ENCODE measurements at regions not wholly inside any gene's neighbourhood (a gene's known extent, or its start where the extent isn't known, plus 50 kb on each side); places are given as distances from the start of the nearest gene placed in this dataset.

DNA sequence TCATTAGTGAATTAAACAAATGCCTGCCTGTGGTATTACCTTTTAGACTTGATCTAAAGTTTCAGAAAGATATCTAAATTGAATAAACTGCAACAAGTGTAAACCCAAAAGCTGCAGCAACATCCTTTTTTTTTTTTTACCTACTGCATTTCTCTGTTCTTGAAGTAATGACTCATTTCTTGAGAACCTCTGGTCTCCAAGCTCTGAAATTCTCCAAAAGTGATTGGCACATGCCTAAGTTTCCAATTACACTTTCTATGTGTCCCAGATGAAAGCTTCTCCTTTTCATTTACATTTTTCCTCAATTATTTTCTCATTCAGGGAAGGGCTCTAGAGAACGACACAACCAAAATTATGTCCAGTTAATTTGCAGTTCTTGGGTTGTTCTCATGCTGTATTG is 435.2 kb upstream of the DCN start:
- Histone ChIP-seq H3K4me1 (no peaks in the 10 kb centered on the region), H3K27ac (no peak overlapping the region), H3K4me3 (no peak overlapping the region), H3K27me3 (no peaks in the 10 kb centered on the region), H3K36me3 (no peaks in the 10 kb centered on the region), H3K9me3 (no peaks in the 10 kb centered on the region)
- ATAC-seq (no peak), DNase-seq (no peak)
- intact Hi-C loops (cut with DNase I), result no loop called here
- TF ChIP-seq CTCF (IDR thresholded peaks at IDR 0.05), result no peak
- WGBS (ENCODE audit: insufficient coverage, low coverage, low lambda C conversion rate, missing lambda C conversion rate), result 94% methylated on average over 1 of the region's 1 CpG

DNA sequence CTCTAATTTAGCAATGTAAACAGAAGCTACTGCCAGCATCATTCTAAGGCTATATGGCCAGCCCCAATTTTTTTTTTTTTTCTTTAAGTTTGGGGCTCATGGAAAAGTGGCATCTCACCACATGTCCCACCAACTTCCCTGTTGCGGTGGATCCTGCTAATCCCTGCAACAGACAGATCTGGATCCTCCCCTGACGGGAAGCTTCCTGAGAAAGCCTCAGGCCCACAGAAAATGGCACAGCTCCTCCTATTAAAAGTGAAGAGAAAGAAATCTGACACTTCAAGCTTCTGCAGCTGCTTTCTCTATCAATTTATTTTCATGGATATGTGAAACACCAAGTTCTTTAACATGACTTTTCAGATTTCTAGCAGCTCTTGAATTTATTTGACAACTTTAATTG is 433.8 kb upstream of the DCN start:
- H3K36me3 ChIP-seq, result no peaks in the 10 kb centered on the region
- no peaks in the 10 kb centered on the region for H3K27me3 ChIP-seq
- TF ChIP-seq POLR2A (IDR thresholded peaks at IDR 0.05) (no peak), CTCF (IDR thresholded peaks at IDR 0.05) (no peak)
- 83% methylated on average over 2 of the region's 2 CpGs for WGBS (ENCODE audit: insufficient coverage, low coverage, low lambda C conversion rate, missing lambda C conversion rate)
- no peaks in the 10 kb centered on the region for H3K4me1 ChIP-seq
- ATAC-seq (no peak), DNase-seq (no peak)
- intact Hi-C loops (cut with DNase I), result no loop called here
- no peaks in the 10 kb centered on the region for H3K9me3 ChIP-seq
- no peak overlapping the region for H3K27ac ChIP-seq
- H3K4me3 ChIP-seq, result no peak overlapping the region

DNA sequence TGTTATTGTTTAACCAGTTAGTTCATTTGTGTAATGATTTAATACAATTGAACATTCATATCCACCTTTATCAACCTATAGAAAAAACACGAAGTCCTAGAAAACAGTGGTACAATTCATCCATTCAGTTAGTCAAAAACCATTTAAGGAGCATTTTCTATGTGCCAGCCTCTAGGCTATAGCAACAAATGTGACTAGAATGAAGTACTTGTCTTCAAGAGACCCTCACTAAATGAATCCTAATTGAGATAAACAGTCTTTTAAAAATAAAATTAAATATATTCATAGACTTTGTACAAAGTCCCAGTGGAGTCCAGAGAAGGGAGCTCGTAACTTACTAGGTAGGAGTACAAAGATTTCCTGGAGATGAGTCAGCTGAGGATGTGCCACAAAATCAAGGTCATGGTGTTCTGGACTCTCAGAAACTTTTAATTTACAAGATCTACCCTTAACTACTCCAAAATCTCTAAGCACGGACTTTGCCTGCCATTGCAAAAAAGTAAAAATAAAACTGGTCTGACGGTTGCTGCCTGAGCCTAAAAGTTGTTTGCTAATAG is 430.7 kb upstream of the DCN start:
- DNase-seq (no peak), ATAC-seq (no peak)
- H3K36me3 ChIP-seq, result no peaks in the 10 kb centered on the region
- WGBS (ENCODE audit: insufficient coverage, low coverage, low lambda C conversion rate, missing lambda C conversion rate), result 60% methylated on average over 4 of the region's 4 CpGs
- intact Hi-C loops (cut with DNase I), result no loop called here
- no peak overlapping the region for H3K4me3 ChIP-seq
- no peaks in the 10 kb centered on the region for H3K27me3 ChIP-seq
- H3K4me1 ChIP-seq, result no peaks in the 10 kb centered on the region
- H3K27ac ChIP-seq, result no peak overlapping the region
- TF ChIP-seq CTCF (IDR thresholded peaks at IDR 0.05) (no peak), POLR2A (IDR thresholded peaks at IDR 0.05) (no peak)
- no peaks in the 10 kb centered on the region for H3K9me3 ChIP-seq

- DNase-seq (no peak), ATAC-seq (no peak)
- no peaks in the 10 kb centered on the region for H3K36me3 ChIP-seq
- no peaks in the 10 kb centered on the region for H3K27me3 ChIP-seq
- intact Hi-C loops (cut with DNase I), result no loop called here
- 90% methylated on average over 2 of the region's 3 CpGs for WGBS (ENCODE audit: insufficient coverage, low coverage, low lambda C conversion rate, missing lambda C conversion rate)
- no peaks in the 10 kb centered on the region for H3K4me1 ChIP-seq
- no peak overlapping the region for H3K4me3 ChIP-seq
- TF ChIP-seq POLR2A (IDR thresholded peaks at IDR 0.05) (no peak), CTCF (IDR thresholded peaks at IDR 0.05) (no peak)
- H3K27ac ChIP-seq, result no peak overlapping the region
- no peaks in the 10 kb centered on the region for H3K9me3 ChIP-seq
Observed at GRCh38 chr12:91610561-91610960, 427.9 kb upstream of the DCN start.

- WGBS (ENCODE audit: insufficient coverage, low coverage, low lambda C conversion rate, missing lambda C conversion rate), result 43% methylated on average over 1 of the region's 1 CpG
- no peaks in the 10 kb centered on the region for H3K27me3 ChIP-seq
- intact Hi-C loops (cut with DNase I), result no loop called here
- DNase-seq, result no peak
- ATAC-seq, result no peak
- H3K36me3 ChIP-seq, result no peaks in the 10 kb centered on the region
- TF ChIP-seq POLR2A (IDR thresholded peaks at IDR 0.05), result no peak
- no peak for TF ChIP-seq CTCF (IDR thresholded peaks at IDR 0.05)
- H3K4me3 ChIP-seq, result no peak overlapping the region
- H3K9me3 ChIP-seq, result no peaks in the 10 kb centered on the region
- no peaks in the 10 kb centered on the region for H3K4me1 ChIP-seq
- H3K27ac ChIP-seq, result no peak overlapping the region
Observed at GRCh38 chr12:91609283-91609682, 426.7 kb upstream of the DCN start.

All from right lobe of liver (tissue), 6 donors.